GM21526 (cell line): ENCODE measurements at regions not wholly inside any gene's neighbourhood (a gene's known extent, or its start where the extent isn't known, plus 50 kb on each side); places are given as distances from the start of the nearest gene placed in this dataset.

Experiments used
- ATAC-seq: cut with Tn5 transposase; IDR thresholded peaks from one replicate; pipeline ENCODE4 v1.9.1; 2021; ENCODE audit warnings: moderate library complexity; ENCODE audit not compliant: unreplicated experiment, low FRiP score

DNA sequence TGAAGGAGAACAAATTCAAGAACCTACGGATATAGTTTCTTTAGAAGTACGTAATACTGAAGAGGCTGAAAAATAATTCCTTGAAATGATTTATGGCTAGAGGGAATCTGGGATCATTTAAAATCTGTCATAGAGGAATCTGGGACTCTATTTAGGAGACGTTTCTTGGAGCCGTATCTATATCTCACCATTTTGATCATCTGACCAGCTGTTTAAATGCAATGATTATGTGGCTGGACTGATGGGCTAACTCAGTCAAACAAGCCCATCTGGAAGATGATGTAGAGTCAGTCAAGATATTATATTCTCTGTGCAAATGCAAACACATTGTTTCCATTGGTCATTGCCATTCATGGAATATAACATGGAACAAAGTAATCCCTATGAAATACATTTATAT, 467.7 kb upstream of the ZFHX3 start:
- ATAC-seq, result no peak

DNA sequence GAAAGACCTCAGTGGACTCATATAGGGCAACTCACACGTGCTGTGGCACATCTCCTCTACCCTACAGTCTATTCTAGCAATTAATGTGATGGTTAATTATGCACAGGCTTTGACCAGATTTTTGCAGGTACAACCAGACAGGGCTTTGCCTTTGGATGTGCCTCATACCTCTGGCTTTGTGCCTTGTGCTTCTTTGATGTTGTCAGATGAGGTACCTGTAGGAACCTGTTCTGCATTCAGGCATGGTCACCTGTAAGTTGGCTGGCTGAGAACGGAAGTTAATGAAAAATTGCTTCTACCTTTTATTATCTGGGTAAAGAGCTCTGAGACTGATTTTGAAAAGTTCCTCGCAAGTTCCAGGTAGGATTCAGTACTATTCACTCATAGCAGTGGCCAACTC, 462.9 kb upstream of the ZFHX3 start:
- ATAC-seq, result no peak

DNA sequence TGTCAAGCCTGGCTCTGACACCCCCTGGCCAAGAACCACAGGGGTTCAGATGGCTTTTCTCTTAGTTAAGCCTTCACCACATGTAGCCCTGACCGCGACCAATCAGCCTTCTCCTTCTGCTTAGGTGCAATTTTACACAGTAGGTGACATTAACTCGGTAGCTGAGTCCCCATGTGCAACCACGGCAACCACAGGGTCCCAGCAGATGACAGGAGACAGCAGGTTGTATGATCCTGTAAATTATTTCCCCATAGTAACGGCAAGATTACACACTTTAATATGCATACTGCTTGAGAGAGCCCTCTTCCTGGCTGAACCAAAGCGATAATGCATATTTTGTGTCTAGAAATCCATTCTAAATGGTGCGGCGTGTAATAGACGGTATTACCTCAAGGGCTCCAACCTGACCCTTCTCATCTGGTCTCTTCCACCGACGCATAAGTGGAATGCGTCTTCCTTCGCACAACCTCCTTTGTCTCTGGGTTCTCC, 458.7 kb upstream of the ZFHX3 start:
- no peak for ATAC-seq

DNA sequence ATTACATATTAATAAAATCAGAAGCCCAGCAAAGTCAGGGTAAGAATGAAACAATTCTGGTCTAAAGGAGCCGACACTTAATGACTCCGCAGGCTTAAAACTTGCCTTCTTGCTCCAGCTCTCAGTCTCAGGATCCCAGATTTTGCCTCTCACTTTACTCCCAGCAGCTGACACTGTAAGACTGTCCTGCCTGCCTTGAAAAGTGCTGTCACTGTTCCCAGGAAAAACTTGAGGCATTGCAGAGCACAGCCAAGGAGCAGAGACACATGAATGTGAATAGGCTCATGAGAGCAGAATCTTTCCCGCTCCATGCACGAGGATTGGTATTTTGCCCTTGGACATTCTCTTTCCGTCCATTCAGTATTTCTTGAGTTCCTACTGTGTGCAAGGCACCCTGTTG, 457.6 kb upstream of the ZFHX3 start:
- ATAC-seq, result no peak

DNA sequence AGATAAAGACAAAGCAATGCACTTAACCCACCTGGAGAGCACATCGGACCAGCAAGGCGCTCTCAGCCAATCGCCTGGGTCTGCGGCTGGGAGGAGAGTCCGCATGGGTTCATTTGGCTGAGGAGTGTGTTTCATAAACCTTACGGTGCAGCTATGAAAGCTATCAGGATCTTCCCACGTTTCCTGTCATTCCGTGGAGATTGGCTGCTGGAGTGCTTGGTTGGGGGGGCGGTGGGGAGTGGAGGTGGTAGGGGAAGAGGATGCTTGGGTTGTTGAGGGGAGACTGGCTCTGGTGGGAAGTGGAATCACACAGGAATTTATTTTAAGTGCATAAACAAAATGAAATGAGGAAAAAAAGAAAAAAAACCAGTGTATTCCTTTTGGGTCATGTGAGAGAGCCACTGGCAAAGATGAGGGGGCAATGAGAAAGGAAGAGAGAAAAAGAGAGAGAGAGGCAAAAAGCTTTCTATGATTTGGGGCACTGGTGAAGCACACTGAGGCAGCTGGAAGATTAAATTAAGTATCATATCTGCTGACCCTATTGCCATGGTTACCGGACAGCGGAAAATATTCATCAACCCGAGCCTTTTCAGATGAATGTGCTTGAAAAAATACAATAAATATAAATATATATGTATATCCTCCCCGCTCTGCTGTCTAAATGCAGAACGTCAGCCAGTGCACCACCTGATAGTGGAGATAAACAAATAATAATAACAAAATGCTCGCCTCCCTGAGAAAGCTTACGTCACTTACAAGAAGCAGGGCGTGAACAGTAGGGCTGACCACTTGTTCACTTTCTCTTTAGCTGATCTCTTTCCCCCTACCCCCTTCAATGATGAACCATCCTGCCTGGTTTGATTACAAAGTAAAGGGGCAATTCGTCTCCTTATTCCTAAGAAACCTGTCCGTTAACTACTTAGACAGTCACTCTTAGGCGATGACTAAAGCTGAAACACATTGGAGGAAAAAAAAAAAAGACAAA, 457.0 kb upstream of the ZFHX3 start:
- ATAC-seq, result no peak

DNA sequence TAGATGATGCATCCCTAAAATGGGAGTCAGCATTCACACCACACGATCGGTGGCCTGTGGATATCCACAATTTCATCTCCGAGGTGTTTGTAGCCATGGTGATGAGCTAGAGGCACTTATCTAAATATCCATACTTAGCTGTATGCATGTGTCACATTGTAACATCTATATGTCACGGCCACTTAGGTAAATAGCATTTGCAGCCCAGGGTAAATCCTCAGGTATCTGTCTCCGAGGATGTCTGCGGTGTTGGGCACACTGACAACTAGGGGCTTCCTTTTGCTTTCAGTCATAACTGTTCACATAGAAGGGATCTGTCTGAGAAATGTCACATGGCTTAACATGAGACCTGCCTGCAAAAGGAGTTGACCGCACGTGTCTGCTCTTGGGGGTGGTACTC, 455.2 kb upstream of the ZFHX3 start:
- no peak for ATAC-seq

DNA sequence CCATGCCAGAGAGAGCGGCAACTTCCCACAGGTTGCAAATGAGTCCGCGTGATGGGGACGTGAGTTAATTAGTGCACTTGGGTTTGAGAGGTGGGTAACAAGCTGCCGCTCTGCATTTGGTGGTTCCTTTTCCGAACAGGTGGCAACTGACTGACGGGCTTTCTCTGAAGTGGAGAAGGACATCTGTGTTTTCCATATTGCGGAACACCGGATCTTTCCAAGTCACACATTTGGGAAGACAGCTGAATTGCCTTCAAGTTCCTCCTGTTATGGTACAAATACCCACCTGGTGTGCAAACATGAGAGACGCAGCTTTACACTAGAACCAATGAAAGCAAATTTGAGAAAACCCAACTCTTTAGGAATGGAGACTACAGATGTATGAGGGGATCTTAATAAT, 451.3 kb upstream of the ZFHX3 start:
- ATAC-seq, result no peak

DNA sequence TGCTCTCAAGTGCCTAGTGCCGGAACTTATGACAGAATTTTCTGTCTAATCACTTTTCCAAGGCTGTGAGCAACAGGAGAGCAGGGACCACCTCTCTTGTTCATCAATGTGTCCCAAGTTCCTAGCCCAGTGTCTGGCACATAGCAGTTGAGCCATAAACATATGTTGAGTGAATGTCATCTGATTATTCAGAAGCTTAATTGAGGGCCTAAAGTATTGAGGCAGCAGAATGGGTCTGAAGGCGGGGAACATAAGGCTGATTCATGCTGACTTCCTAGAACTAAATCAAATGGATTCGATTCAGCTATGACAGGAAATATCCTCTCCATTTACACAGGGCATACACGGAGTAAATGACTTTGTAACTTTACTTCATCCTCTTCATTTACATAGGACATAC, 438.0 kb upstream of the ZFHX3 start:
- no peak for ATAC-seq

DNA sequence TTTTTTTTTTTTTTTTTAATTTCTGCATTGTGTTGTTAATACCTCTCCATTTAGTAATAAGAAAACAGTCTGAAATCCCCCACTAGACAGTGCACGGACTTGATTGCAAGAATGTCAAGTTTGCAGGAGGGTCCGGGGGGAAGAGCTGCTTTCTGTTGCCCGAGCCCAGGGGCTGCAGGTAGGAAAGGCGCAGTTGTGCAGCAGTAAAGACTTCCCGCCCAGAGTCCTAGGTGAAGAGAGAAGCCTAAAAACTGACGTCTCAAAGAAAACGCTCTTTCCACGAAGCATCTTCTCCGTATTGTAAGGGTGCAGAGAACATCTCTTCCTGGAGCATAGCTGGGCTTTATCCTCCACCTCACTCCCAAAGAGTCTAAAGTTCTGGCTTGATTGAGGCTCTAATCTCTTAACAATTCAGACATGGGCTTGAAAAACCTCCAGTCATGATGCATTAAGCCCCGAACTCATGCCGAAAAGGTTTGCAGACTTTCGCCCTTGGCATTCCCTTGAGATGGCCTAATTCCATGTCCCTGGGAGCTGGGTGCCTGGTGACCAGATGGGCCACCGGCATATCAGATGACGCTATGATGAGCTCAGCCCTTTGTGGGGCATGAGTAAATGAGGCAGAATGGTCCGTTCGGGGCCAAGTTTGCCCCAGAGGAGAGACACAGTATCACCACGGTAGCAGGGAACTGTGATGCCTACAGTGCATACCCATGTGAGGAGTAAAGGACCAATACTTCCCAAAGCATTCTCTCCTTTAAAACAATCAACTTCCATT, 436.2 kb upstream of the ZFHX3 start:
- ATAC-seq, result no peak

DNA sequence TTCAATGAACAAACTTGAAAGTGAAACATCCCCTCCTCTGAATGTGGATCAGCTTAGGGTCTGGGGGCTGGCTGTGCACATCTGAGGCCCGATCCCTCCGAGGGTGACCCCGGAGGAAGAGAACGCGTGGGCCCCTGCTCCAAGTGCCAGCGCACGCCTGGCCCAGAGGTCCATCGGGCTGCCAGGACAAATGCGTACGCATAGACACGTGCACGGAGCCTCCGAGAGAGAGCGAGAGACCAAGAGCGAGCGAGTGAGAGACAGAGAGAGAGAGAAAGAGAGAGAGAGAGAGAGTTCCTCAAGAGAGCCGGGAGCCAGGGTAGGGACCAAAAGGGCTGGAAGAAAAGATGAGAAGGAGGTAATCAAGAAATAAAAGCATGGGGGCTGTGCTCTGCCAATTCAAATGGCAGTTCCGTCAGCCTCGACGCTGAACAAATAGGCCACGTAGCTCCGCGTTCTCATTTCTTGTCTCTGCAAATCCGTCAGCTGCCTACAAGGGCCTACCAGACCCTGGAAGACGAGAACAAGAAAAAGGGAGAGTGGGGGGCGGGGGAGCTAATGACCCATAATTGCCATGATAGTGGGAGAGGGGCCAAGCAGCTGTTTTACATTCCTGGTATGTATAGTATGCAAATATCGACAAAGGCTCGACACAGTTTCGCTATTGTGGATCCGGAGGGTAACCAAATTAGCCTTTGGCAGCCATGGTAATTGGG, 435.3 kb upstream of the ZFHX3 start:
- ATAC-seq, result no peak

DNA sequence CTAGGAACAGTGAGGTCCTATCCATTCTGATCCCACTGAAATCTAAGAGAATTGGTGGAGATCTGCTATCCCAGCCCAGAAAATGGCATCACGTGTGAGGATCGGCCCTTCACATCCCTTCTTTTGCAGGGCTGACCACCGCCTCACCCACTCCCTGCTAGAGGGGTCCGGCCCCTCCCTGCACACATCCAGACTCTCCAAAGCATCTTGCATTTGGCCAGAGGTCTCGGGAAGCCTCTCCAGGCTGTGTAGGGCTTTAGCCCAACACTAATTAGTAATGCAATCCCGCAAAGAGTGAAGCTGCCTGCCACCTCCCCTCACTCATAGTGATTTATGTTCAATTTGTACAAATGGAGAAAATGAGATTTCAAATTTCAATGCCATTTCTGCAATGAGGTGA, 434.4 kb upstream of the ZFHX3 start:
- ATAC-seq, result no peak

DNA sequence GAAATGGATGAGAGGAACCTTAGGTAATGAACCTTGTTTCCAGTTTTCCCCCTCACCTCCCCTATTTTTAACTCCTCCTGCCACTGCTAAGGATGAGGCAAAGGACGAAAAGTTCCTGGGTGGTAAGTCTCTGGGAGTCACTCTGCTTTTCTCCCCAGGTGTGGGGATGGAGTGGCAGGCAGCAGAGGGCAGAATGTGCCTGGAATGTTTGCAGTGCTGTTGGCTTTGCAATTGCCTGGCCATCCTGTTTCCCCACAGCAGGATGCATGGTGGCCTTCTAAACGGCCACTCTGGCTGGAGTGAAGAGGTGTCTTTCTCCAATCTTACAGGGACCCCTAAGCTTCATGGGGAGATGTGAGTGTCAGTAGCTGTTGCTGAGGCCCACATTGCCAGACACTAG, 432.5 kb upstream of the ZFHX3 start:
- ATAC-seq, result no peak

DNA sequence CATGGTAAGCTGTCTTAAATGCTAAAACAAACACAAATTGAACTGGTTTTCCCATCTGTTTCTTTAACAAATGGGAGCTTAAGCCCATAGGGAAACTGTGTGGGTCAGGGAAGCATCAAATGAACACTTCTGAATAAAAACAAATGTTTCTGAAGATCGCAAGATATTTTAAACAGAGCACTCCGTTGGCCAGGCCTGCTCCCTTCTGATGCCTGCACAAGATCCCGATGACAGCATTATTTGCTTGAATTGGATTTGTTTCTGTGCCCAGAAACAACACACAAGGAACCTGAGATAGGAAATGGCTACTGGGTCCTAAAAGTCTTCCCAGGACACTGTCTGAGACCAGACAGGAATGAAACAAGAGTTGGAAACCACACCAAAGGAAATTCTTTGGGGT, 425.8 kb upstream of the ZFHX3 start:
- ATAC-seq, result no peak

DNA sequence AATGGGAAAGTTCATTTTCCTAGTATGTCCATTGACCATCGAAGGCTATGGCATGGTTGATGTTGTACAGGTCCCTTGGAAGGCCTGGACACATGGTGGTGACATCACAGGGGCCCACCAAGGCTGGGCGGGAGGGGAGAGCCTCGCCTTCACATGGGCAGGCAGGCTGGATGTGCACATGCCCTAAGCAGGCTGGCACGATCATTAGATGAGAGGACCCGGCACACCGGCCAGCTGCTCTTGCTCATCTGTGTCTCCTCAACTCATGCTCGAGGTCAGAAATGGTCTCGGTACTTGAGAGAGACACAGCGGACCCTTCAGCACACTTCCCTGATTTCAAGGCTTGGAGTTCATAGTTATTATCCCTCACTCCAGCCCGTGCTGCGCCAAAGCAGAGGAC, 416.9 kb upstream of the ZFHX3 start:
- no peak for ATAC-seq

DNA sequence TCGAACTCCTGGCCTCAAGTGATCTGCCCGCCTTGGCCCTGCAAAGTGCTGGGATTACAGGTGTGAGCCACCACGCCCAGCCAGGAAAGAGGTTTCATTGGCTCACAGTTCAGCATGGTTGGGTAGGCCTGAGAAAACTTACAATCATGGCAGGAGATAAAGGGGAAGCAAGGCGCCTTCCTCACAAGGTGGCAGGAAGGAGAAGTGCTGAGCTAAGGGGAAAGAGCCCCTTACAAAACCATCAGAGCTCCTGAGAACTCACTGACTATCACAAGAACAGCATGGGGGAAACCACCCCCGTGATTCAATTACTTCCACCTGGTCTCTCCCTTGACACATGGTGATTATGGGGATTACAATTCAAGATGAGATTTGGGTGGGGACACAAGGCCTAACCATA, 411.7 kb upstream of the ZFHX3 start:
- no peak for ATAC-seq

DNA sequence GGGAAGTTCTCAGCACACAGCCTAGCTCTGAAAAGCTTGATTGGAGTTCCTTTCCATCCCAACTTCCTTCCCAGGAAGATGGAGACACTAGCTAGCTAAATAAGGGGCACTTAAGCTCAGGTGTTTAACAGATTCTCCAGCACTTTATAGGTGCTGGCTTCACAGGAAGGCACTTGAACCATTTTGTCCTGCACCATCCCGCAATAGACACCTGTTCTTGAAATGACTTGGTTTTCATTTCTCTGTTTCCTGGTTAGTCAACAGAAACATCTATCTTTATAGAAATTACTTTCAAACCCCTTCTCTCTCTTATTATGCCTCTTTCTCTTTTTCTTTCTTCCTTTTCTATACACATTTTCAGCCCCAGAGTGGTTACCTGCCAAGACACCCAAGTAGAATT, 409.9 kb upstream of the ZFHX3 start:
- no peak for ATAC-seq

DNA sequence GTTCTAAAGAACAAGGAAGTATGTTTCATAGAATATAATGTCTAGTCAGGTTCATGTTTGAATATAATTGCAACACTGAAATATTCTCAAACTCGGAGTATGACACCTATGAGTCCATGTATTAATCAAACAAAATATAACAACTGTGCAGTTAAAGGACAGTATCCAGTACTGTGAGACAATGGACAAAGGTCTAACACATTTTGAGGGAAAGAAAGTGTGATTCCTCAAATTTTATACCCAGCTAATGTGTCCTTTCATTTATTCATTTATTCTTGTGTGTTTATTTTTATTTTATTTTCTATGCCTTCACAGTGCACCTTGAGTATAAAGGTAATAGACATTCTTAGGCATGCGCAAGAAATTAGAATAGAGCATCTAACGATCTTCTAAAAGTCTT, 401.0 kb upstream of the ZFHX3 start:
- ATAC-seq, result no peak

DNA sequence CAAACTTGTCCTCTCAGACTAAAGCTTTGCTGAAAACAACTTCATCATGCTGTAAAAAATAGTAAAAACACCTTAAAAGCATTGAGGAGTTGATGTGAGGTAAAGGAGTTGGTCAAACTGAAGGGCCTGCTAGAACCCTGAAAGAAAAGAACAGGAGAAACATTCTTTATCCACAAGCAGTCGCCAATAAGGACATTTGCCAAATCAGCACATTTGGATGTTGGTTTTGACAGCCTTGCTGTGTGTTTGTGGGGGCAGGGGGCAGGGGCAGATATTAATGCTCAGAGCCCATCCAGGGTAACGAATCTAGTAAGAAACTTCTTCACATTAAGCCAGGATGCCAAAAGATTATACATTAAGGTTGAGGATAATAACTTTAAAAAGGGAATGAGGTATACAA, 399.9 kb upstream of the ZFHX3 start:
- ATAC-seq, result no peak

DNA sequence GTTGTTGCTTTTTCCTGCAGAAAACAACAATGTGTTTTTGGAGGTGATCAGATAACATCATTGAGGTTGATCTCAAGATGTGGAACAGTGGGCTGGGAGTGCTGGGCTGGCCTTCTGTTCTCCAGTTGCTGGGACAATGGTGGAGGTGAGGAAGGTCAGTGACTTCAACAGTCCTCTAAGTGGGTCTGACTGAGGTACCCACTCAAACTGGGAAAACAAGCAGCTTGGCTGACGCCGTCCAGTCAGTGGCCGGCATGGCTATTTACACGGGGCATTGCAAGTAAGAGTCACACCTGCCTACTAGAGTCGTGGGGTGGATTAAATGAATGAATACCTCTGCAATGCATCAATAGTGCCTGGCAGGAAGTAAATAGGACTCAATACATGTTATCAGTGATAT, 386.7 kb upstream of the ZFHX3 start:
- no peak for ATAC-seq

DNA sequence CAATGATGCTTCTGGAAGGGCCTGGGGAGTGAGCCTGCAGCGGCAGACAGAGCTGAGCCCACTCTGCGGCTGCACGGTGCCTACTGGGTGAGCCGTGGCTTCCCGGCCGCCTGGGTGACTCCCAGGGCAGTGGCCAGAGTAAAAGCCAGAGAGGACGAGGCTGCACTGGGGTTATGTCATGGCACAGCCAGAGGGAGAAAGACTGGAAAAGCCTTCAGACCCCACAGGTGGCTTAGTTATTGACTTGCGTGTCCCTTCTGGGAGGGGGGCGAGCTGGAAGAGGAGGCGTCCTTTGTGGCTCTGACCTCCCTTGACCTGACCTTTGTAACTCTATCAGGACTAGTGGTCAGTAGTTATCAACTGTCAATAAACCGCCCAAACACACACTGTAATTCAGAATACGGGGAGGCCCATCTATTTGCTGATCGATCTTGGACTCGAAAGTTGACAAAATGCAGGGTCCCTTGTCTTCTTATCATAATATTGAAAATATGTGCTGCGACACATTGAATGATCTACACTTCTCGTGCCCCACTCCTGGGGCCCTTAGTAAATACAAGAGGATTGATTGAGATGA, 385.9 kb upstream of the ZFHX3 start:
- no peak for ATAC-seq
